ENCODE measurements at regions not wholly inside any gene's neighbourhood (a gene's known extent, or its start where the extent isn't known, plus 50 kb on each side); places are given as distances from the start of the nearest gene placed in this dataset.

DNA sequence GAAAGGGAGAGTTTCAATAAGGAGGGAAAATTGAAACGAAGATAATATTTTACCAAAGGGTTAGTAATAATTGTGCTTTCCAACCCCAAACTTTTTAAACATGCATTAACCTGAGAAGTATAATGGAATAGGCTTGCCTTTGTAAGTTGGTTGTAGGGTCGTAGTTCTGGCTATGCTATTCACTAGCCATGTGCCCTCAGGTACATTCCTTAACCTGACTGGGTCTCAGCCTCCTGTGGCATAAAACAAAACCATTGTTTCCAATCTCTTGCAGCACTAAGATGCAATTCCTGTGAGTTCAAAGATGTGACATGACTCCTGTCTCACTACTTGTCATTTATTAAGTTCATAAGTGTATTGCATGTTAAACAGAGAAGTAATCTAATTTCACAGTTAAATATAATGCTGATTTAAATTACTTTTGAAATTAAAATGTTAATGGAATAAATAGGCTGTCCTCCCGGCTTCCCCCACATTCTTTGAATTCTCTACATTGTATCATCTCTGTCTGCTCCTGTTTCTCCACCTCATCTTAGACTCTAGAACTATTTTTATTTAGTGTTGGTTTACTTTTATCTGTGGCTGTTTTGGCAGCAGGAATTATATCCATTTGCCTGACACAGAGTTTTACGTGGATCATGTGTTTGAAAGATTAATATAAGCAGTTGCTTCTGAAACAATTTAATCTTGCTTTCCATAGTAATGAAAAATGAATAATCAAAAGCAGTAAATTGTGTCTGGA is 216.3 kb downstream of the FAT3 start:
- H2AFZ ChIP-seq (ENCODE audit: low read depth, low read length): no peak overlapping the region; the same call in 1 of the 2 replicates
- TF ChIP-seq, protein P1, sequence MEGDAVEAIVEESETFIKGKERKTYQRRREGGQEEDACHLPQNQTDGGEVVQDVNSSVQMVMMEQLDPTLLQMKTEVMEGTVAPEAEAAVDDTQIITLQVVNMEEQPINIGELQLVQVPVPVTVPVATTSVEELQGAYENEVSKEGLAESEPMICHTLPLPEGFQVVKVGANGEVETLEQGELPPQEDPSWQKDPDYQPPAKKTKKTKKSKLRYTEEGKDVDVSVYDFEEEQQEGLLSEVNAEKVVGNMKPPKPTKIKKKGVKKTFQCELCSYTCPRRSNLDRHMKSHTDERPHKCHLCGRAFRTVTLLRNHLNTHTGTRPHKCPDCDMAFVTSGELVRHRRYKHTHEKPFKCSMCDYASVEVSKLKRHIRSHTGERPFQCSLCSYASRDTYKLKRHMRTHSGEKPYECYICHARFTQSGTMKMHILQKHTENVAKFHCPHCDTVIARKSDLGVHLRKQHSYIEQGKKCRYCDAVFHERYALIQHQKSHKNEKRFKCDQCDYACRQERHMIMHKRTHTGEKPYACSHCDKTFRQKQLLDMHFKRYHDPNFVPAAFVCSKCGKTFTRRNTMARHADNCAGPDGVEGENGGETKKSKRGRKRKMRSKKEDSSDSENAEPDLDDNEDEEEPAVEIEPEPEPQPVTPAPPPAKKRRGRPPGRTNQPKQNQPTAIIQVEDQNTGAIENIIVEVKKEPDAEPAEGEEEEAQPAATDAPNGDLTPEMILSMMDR (IDR thresholded peaks at IDR 0.05; ENCODE audit: borderline replicate concordance, extremely low read depth, low read length, poor library complexity, severe bottlenecking): no peak
- TF ChIP-seq EZH2 (IDR thresholded peaks at IDR 0.05; ENCODE audit: borderline replicate concordance, low read depth, low read length, severe bottlenecking): no peak
- no peak overlapping the region for H3K4me2 ChIP-seq (ENCODE audit: insufficient read depth, low read length)
- no peak for ATAC-seq (ENCODE audit: insufficient read depth, low read depth)
- H3K79me2 ChIP-seq (ENCODE audit: insufficient read depth, low read length): no peaks in the 10 kb centered on the region
- no peaks in the 10 kb centered on the region for H3K4me1 ChIP-seq (ENCODE audit: insufficient read depth, low read length)
- H3K27ac ChIP-seq (ENCODE audit: low read length): no peak overlapping the region
- no peaks in the 10 kb centered on the region for H3K36me3 ChIP-seq (ENCODE audit: insufficient read depth, low read length)
- no peak for DNase-seq
- no peaks in the 10 kb centered on the region for H4K20me1 ChIP-seq (ENCODE audit: insufficient read depth, low read length)
- no peak overlapping the region for H3K9ac ChIP-seq (ENCODE audit: low read depth, low read length)
- H3K27me3 ChIP-seq (ENCODE audit: insufficient read depth, low read length, poor library complexity): no peaks in the 10 kb centered on the region
- no peaks in the 10 kb centered on the region for H3K9me3 ChIP-seq (ENCODE audit: insufficient read depth, low read length, severe bottlenecking)
- no peak overlapping the region for H3K4me3 ChIP-seq (ENCODE audit: low read depth in 1 of 2, low read length in 2 of 2)

DNA sequence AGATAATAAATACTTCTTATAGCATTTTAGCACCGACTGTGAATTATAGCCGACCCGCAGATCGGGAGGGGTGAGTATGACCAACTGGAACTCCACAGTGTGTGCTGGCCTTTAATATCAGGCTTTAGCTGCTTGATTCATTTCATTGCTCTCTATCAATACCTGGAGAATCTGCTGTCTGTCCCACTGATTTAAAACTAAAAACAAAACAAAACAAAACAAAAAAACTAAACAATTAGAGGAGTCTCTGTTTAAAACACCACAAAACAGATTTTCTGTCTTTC is 216.8 kb downstream of the FAT3 start:
- no peak overlapping the region for H3K27ac ChIP-seq (ENCODE audit: low read length)
- no peak overlapping the region for H3K4me3 ChIP-seq (ENCODE audit: low read depth in 1 of 2, low read length in 2 of 2)
- ATAC-seq (ENCODE audit: insufficient read depth, low read depth): no peak

DNA sequence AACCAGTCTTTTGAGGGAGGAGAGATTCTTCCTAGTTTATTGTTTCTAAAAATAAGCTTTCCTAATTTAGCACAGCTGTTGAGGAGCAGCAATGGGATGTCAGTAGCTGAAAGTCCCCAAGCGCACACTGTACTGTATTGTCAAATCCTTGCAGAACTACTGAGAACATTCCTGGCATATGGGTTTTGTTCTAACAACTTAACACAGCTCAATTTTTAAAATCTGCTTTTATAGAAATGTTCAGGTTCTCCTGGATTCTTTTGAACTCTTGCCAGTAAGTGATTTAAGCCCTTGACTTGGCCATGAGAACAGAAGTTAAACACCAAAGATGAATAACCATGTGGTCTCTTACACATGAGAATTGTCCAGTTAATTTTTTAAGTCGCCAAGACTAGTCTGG is 218.6 kb downstream of the FAT3 start:
- Histone ChIP-seq H3K9ac (ENCODE audit: low read depth, low read length) (no peak overlapping the region), H3K27ac (ENCODE audit: low read length) (no peak overlapping the region), H4K20me1 (ENCODE audit: insufficient read depth, low read length) (no peaks in the 10 kb centered on the region), H3K4me2 (ENCODE audit: insufficient read depth, low read length) (no peak overlapping the region), H3K4me3 (ENCODE audit: low read depth in 1 of 2, low read length in 2 of 2) (no peak overlapping the region), H3K9me3 (ENCODE audit: insufficient read depth, low read length, severe bottlenecking) (no peaks in the 10 kb centered on the region), H2AFZ (ENCODE audit: low read depth, low read length) (no peak overlapping the region), H3K79me2 (ENCODE audit: insufficient read depth, low read length) (no peaks in the 10 kb centered on the region), H3K36me3 (ENCODE audit: insufficient read depth, low read length) (no peaks in the 10 kb centered on the region), H3K27me3 (ENCODE audit: insufficient read depth, low read length, poor library complexity) (no peaks in the 10 kb centered on the region), H3K4me1 (ENCODE audit: insufficient read depth, low read length) (no peaks in the 10 kb centered on the region)
- ATAC-seq (ENCODE audit: insufficient read depth, low read depth) (no peak), DNase-seq (no peak)
- TF ChIP-seq, protein P1 (IDR thresholded peaks at IDR 0.05; ENCODE audit: borderline replicate concordance, extremely low read depth, low read length, poor library complexity, severe bottlenecking): no peak
- TF ChIP-seq EZH2 (IDR thresholded peaks at IDR 0.05; ENCODE audit: borderline replicate concordance, low read depth, low read length, severe bottlenecking): no peak

More for the DNA sequence above, 216.8 kb downstream of the FAT3 start:
- DNase-seq: no peak
- Histone ChIP-seq H3K4me1 (ENCODE audit: insufficient read depth, low read length) (no peaks in the 10 kb centered on the region), H3K9me3 (ENCODE audit: insufficient read depth, low read length, severe bottlenecking) (no peaks in the 10 kb centered on the region), H3K9ac (ENCODE audit: low read depth, low read length) (no peak overlapping the region), H3K27me3 (ENCODE audit: insufficient read depth, low read length, poor library complexity) (no peaks in the 10 kb centered on the region), H3K36me3 (ENCODE audit: insufficient read depth, low read length) (no peaks in the 10 kb centered on the region), H3K79me2 (ENCODE audit: insufficient read depth, low read length) (no peaks in the 10 kb centered on the region), H4K20me1 (ENCODE audit: insufficient read depth, low read length) (no peaks in the 10 kb centered on the region), H3K4me2 (ENCODE audit: insufficient read depth, low read length) (no peak overlapping the region), H2AFZ (ENCODE audit: low read depth, low read length) (peak overlapping the region; percentile 26; the same call in 1 of the 2 replicates)
- TF ChIP-seq, protein P1 (IDR thresholded peaks at IDR 0.05; ENCODE audit: borderline replicate concordance, extremely low read depth, low read length, poor library complexity, severe bottlenecking): no peak
- TF ChIP-seq EZH2 (IDR thresholded peaks at IDR 0.05; ENCODE audit: borderline replicate concordance, low read depth, low read length, severe bottlenecking): no peak
